T-helper 2 cell (primary cell): ENCODE measurements at regions not wholly inside any gene's neighbourhood (a gene's known extent, or its start where the extent isn't known, plus 50 kb on each side); places are given as distances from the start of the nearest gene placed in this dataset.
"Not testable (repeated sequence)": the region's sequence is repeated elsewhere in the genome, so short reads cannot be mapped to it uniquely, and the experiment has no call there.

ENCODE experiments used
- DNase-seq, 5 experiments: peaks; one replicate each; pipeline versions ENCODE4 v3.0.0 to v3.0.0-alpha.2; 2012 to 2022

- no peak for DNase-seq
These were observed 87.8 kb upstream of the PPP1R26 start for GRCh38 chr9:135391759-135392158.

GRCh38 chr9:135392511-135392910 is 87.1 kb upstream of the PPP1R26 start:
- DNase-seq: no peak

- DNase-seq: no peak
These were observed 85.5 kb upstream of the PPP1R26 start for GRCh38 chr9:135394131-135394530.

GRCh38 chr9:135394699-135395645 is 84.6 kb upstream of the PPP1R26 start:
- DNase-seq: no peak

- DNase-seq: no peak
These were observed 82.4 kb upstream of the PPP1R26 start for GRCh38 chr9:135397142-135397541.

GRCh38 chr9:135399000-135399649 is 80.5 kb upstream of the PPP1R26 start:
- no peak for DNase-seq

- DNase-seq: no peak
These were observed 79.1 kb upstream of the PPP1R26 start for GRCh38 chr9:135400496-135400895.

- DNase-seq: no peak
These were observed 78.4 kb upstream of the PPP1R26 start for GRCh38 chr9:135401218-135401617.

GRCh38 chr9:135402048-135402738 is 77.4 kb upstream of the PPP1R26 start:
- no peak for DNase-seq

GRCh38 chr9:135402739-135403695 is 76.6 kb upstream of the PPP1R26 start:
- no peak for DNase-seq

- DNase-seq: no peak
These were observed 75.7 kb upstream of the PPP1R26 start for GRCh38 chr9:135403733-135404450.

- DNase-seq: no peak
These were observed 75.0 kb upstream of the PPP1R26 start for GRCh38 chr9:135404451-135405144.

GRCh38 chr9:135405145-135405464 is 74.5 kb upstream of the PPP1R26 start:
- not testable (repeated sequence) for DNase-seq

- DNase-seq: no peak
These were observed 70.9 kb upstream of the PPP1R26 start for GRCh38 chr9:135408476-135409254.

GRCh38 chr9:135409286-135410200 is 70.0 kb upstream of the PPP1R26 start:
- DNase-seq: no peak

GRCh38 chr9:135410421-135410820 is 69.2 kb upstream of the PPP1R26 start:
- no peak for DNase-seq

GRCh38 chr9:135410831-135411473 is 68.6 kb upstream of the PPP1R26 start:
- no peak for DNase-seq

GRCh38 chr9:135411605-135412004 is 68.0 kb upstream of the PPP1R26 start:
- DNase-seq: not testable (repeated sequence)
